ENCODE measurements at regions not wholly inside any gene's neighbourhood (a gene's known extent, or its start where the extent isn't known, plus 50 kb on each side); places are given as distances from the start of the nearest gene placed in this dataset.

DNA sequence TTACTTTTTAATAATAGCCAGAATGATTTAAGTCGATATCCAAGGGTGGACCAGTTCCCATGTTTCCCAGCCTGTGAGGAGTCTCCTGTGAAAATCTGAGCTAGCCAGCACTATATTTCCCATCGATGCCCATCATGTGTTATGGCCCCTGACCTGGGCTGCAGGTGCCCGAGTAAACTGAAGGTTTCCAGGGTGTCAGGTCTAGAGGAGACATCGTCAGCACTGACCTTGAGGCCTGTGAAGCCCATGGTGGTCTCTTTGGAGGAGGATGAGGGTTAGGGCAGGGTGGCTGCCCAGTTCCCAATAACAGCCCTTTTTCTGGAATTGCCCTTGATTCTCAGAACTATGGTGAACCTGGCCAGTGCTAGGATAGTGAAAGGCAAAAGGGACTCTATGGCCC, 63.0 kb upstream of the TOP1 start:
- TF ChIP-seq, protein P1, sequence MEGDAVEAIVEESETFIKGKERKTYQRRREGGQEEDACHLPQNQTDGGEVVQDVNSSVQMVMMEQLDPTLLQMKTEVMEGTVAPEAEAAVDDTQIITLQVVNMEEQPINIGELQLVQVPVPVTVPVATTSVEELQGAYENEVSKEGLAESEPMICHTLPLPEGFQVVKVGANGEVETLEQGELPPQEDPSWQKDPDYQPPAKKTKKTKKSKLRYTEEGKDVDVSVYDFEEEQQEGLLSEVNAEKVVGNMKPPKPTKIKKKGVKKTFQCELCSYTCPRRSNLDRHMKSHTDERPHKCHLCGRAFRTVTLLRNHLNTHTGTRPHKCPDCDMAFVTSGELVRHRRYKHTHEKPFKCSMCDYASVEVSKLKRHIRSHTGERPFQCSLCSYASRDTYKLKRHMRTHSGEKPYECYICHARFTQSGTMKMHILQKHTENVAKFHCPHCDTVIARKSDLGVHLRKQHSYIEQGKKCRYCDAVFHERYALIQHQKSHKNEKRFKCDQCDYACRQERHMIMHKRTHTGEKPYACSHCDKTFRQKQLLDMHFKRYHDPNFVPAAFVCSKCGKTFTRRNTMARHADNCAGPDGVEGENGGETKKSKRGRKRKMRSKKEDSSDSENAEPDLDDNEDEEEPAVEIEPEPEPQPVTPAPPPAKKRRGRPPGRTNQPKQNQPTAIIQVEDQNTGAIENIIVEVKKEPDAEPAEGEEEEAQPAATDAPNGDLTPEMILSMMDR (IDR thresholded peaks at IDR 0.05; ENCODE audit: low read depth, low read length, poor library complexity, severe bottlenecking) = no peak
- TF ChIP-seq EZH2phosphoT487 (IDR thresholded peaks at IDR 0.05; ENCODE audit: borderline replicate concordance, low read length) = no peak
